Endothelial cell of umbilical vein (primary cell): ENCODE measurements at regions not wholly inside any gene's neighbourhood (a gene's known extent, or its start where the extent isn't known, plus 50 kb on each side); places are given as distances from the start of the nearest gene placed in this dataset.

Experiments
- CTCF ChIP-seq, 2 donors: IDR thresholded peaks; 1 replicate in 1 of 2; 2 replicates in 1 of 2; pipeline ENCODE4 v1.5.1; 2011; ENCODE audit warnings: low read length in 2 of 2, mild to moderate bottlenecking in 2 of 2, moderate library complexity in 2 of 2, control low read depth in 1 of 2, inconsistent platforms in 1 of 2, low read depth in 1 of 2; ENCODE audit not compliant: insufficient read depth in 1 of 2; ENCODE audit errors: extremely low read depth in 1 of 2
- EZH2 ChIP-seq: IDR thresholded peaks from 2 replicates; pipeline ENCODE4 v1.6.1; 2012; ENCODE audit warnings: borderline replicate concordance, low read depth, mild to moderate bottlenecking, moderate library complexity, low read length, inconsistent platforms; ENCODE audit not compliant: severe bottlenecking
- POLR2A ChIP-seq: IDR thresholded peaks from 2 replicates; pipeline ENCODE4 v1.6.1; 2012; ENCODE audit warnings: low read depth, mild to moderate bottlenecking, control low read depth, low read length

- no peak for TF ChIP-seq EZH2
- no peak for TF ChIP-seq POLR2A
- no peak for TF ChIP-seq CTCF (IDR thresholded peaks at IDR 0.05; ENCODE audit: extremely low read depth in 1 of 2, insufficient read depth in 1 of 2, low read depth in 1 of 2, low read length in 2 of 2)
Observed at GRCh38 chrX:139286342-139286741, 244.2 kb upstream of the F9 start.
